ENCODE measurements at regions not wholly inside any gene's neighbourhood (a gene's known extent, or its start where the extent isn't known, plus 50 kb on each side); places are given as distances from the start of the nearest gene placed in this dataset.

- Histone ChIP-seq H3K4me3 (ENCODE audit: low read depth, low read length) (no peak overlapping the region), H3K4me1 (ENCODE audit: control insufficient read depth, insufficient read depth, low read length) (no peaks in the 10 kb centered on the region), H3K36me3 (ENCODE audit: control insufficient read depth in 2 of 2, insufficient read depth in 1 of 2, low read length in 2 of 2) (no peaks in the 10 kb centered on the region), H3K9me3 (ENCODE audit: control insufficient read depth, insufficient read depth, low read depth, low read length) (no peaks in the 10 kb centered on the region), H3K27ac (ENCODE audit: extremely low read depth, low read depth, low read length) (no peak overlapping the region)
- TF ChIP-seq ZNF362 (tag by site-specific recombination; IDR thresholded peaks at IDR 0.05) (no peak), REST (tag by site-specific recombination; IDR thresholded peaks at IDR 0.05) (no peak), EGR2 (tag by site-specific recombination; IDR thresholded peaks at IDR 0.05; ENCODE audit: low read depth) (no peak), ZFP3 (tag by site-specific recombination; IDR thresholded peaks at IDR 0.05; ENCODE audit: low read depth) (no peak), ZNF776 (tag by site-specific recombination; IDR thresholded peaks at IDR 0.05; ENCODE audit: borderline replicate concordance) (no peak), ATF2 (tag by site-specific recombination; IDR thresholded peaks at IDR 0.05; ENCODE audit: low read depth) (no peak), ZNF692 (tag by site-specific recombination; IDR thresholded peaks at IDR 0.05) (no peak), KLF17 (tag by site-specific recombination; IDR thresholded peaks at IDR 0.05) (no peak), ZNF18 (tag by site-specific recombination; IDR thresholded peaks at IDR 0.05) (no peak), ZSCAN18 (tag by site-specific recombination; IDR thresholded peaks at IDR 0.05) (no peak), ZNF558 (tag by site-specific recombination; IDR thresholded peaks at IDR 0.05) (no peak), MYNN (tag by site-specific recombination; IDR thresholded peaks at IDR 0.05; ENCODE audit: borderline replicate concordance) (no peak), REPIN1 (tag by site-specific recombination; IDR thresholded peaks at IDR 0.05; ENCODE audit: low read depth) (no peak)
- ChIA-PET POLR2A (no interaction called here), CTCF (no interaction called here)
Observed at GRCh38 chr16:6377956-6378355, 954.7 kb upstream of the RBFOX1 start.

All from HEK293 (cell line).